HCT116 (cell line): ENCODE measurements at regions not wholly inside any gene's neighbourhood (a gene's known extent, or its start where the extent isn't known, plus 50 kb on each side); places are given as distances from the start of the nearest gene placed in this dataset.
A peak's percentile ranks its signal among the peaks of the same experiment; 100 is the strongest.
"Not testable (repeated sequence)": the region's sequence is repeated elsewhere in the genome, so short reads cannot be mapped to it uniquely, and the experiment has no call there.

ENCODE experiments used
- ATAC-seq: fragments of 200-7000 bp; cut with Tn5 transposase; 2 replicates; pipeline ENCODE4 v1.9.1; 2020; ENCODE audit warnings: mild to moderate bottlenecking, moderate library complexity
- BruUV-seq: library from RNA; stranded (reverse); fragments of 400-500 nt; replicated peaks from 2 replicates; lab custom pipeline; 2021; lab: Mats Ljungman, UMichigan
- CTCF ChIA-PET: fragments of 300-600 bp; sonication (Branson Sonifier 250); formaldehyde crosslinking; loops from one replicate; lab custom pipeline; 2021; ENCODE audit warnings: antibody characterized with exemption; lab: Charles Lee
- POLR2A ChIA-PET: fragments of 300-600, 350-600 bp; sonication (Branson Sonifier 250); formaldehyde crosslinking; loops from one replicate; lab custom pipeline; 2021; ENCODE audit warnings: antibody characterized with exemption; lab: Charles Lee
- RAD21 ChIA-PET, 2 experiments: fragments of 300-600 bp; sonication (Branson Sonifier 250); formaldehyde crosslinking; loops; one replicate each; lab custom pipeline; 2023; ENCODE audit warnings: low total read pairs in 2 of 2; ENCODE audit not compliant: uncharacterized antibody in 2 of 2, unreplicated experiment in 2 of 2, low non-redundant PET in 1 of 2; lab: Charles Lee
- DNase-seq: peaks from one replicate; pipeline ENCODE4 v3.0.0-alpha.2; 2010; ENCODE audit warnings: low read depth, low spot score
- H2AFZ ChIP-seq: fragments of 200-600 bp; shearing (Covaris generic), sonication (generic); 2 replicates; pipeline ENCODE4 v1.6.1; 2017; ENCODE audit warnings: low read depth, mixed run types, mixed read lengths, antibody characterized with exemption, low read length; ENCODE audit not compliant: poor library complexity, severe bottlenecking
- H3K27ac ChIP-seq: 2 replicates; pipeline ENCODE4 v1.5.1; 2012; ENCODE audit warnings: low read depth, low read length
- H3K27me3 ChIP-seq: fragments of 200-600 bp; sonication (generic); 2 replicates; pipeline ENCODE4 v1.6.1; 2016; ENCODE audit warnings: mixed run types, low read length, mixed read lengths; ENCODE audit not compliant: insufficient read depth
- H3K36me3 ChIP-seq, 2 experiments: fragments of 200-500 bp in 1 of 2; fragments of 200-600 bp in 1 of 2; sonication (Bioruptor generic) in 1 of 2; sonication (generic) in 1 of 2; 2 replicates each; pipeline versions ENCODE4 v1.5.1 to v1.6.1; 2014 to 2016; ENCODE audit warnings: low read length in 2 of 2, inconsistent platforms in 1 of 2, mixed read lengths in 1 of 2, mixed run types in 1 of 2; ENCODE audit not compliant: insufficient read depth in 2 of 2, control insufficient read depth in 1 of 2
- H3K4me1 ChIP-seq, 2 experiments: fragments of 200-600 bp in 1 of 2; sonication (generic) in 1 of 2; 2 replicates each; pipeline versions ENCODE4 v1.5.1 to v1.6.1; 2012 to 2017; ENCODE audit warnings: low read length in 2 of 2, inconsistent platforms in 1 of 2, mild to moderate bottlenecking in 1 of 2, mixed read lengths in 1 of 2, mixed run types in 1 of 2, moderate library complexity in 1 of 2; ENCODE audit not compliant: insufficient read depth in 2 of 2, control insufficient read depth in 1 of 2
- H3K4me2 ChIP-seq: fragments of 200-600 bp; sonication (generic); 2 replicates; pipeline ENCODE4 v1.6.1; 2017; ENCODE audit warnings: mixed run types, low read length, mixed read lengths
- H3K4me3 ChIP-seq, 2 experiments: fragments of 200-600 bp in 1 of 2; sonication (generic) in 1 of 2; replicated peaks in 1 of 2; 2 replicates each; pipeline ENCODE4 v1.5.1; 2011 to 2016; ENCODE audit warnings: low read length in 2 of 2, control low read depth in 1 of 2, low read depth in 1 of 2, mild to moderate bottlenecking in 1 of 2, mixed read lengths in 1 of 2, mixed run types in 1 of 2
- H3K79me2 ChIP-seq: fragments of 200-600 bp; sonication (generic); 2 replicates; pipeline ENCODE4 v1.6.1; 2017; ENCODE audit warnings: mild to moderate bottlenecking, mixed run types, low read length, moderate library complexity, mixed read lengths; ENCODE audit not compliant: insufficient read depth
- H3K9ac ChIP-seq: fragments of 200-600 bp; sonication (generic); 2 replicates; pipeline ENCODE4 v1.6.1; 2016; ENCODE audit warnings: low read length, mixed read lengths
- H3K9me2 ChIP-seq: fragments of 200-600 bp; sonication (generic), shearing (Covaris generic); 2 replicates; pipeline ENCODE4 v1.6.1; 2017; ENCODE audit warnings: mixed run types, mild to moderate bottlenecking, moderate library complexity; ENCODE audit not compliant: insufficient read depth
- H3K9me3 ChIP-seq, 2 experiments: fragments of 200-500 bp in 1 of 2; fragments of 200-600 bp in 1 of 2; sonication (Bioruptor generic) in 1 of 2; sonication (generic) in 1 of 2; 2 replicates each; pipeline ENCODE4 v1.6.1; 2014 to 2017; ENCODE audit warnings: low read length in 2 of 2, mixed read lengths in 2 of 2, inconsistent platforms in 1 of 2, low read depth in 1 of 2, mild to moderate bottlenecking in 1 of 2, mixed run types in 1 of 2, moderate library complexity in 1 of 2; ENCODE audit not compliant: control insufficient read depth in 1 of 2, insufficient read depth in 1 of 2
- H4K20me1 ChIP-seq: fragments of 200-600 bp; sonication (generic), shearing (Covaris generic); 2 replicates; pipeline ENCODE4 v1.6.1; 2017; ENCODE audit warnings: mixed run types, mild to moderate bottlenecking, moderate library complexity; ENCODE audit not compliant: insufficient read depth
- ATF3 ChIP-seq: IDR thresholded peaks from 2 replicates; pipeline ENCODE4 v1.6.1; 2012
- CBX3 ChIP-seq: IDR thresholded peaks from 2 replicates; pipeline ENCODE4 v1.6.1; 2012; ENCODE audit warnings: low read depth
- POLR2A ChIP-seq: IDR thresholded peaks from 2 replicates; pipeline ENCODE4 v1.7.0; 2011; ENCODE audit warnings: borderline replicate concordance; ENCODE audit not compliant: insufficient read depth, insufficient read length; ENCODE audit errors: extremely low read depth
- POLR2AphosphoS5 ChIP-seq: IDR thresholded peaks from 2 replicates; pipeline ENCODE4 v1.6.1; 2011; ENCODE audit warnings: mild to moderate bottlenecking, low read depth, low read length, moderate library complexity
- SIN3A ChIP-seq: IDR thresholded peaks from 2 replicates; pipeline ENCODE4 v1.6.1; 2012; ENCODE audit warnings: low read depth
- SRF ChIP-seq: IDR thresholded peaks from 2 replicates; pipeline ENCODE4 v1.6.1; 2012; ENCODE audit warnings: low read depth
- TCF7L2 ChIP-seq: IDR thresholded peaks from 2 replicates; pipeline ENCODE4 v1.7.0; 2011; ENCODE audit warnings: borderline replicate concordance, inconsistent platforms; ENCODE audit not compliant: insufficient read depth, insufficient read length; ENCODE audit errors: extremely low read depth
- intact Hi-C: fragments of 100-400 bp; cut with micrococcal nuclease; formaldehyde crosslinking; loops from 2 replicates; pipeline ENCODE4 v1.10.0; 2022

GRCh38 chr6:130644175-130644574, 183.0 kb upstream of the SMLR1 start:
- Histone ChIP-seq H3K9me3 (no peaks in the 10 kb centered on the region; a peak in 1 of 4 replicates), H3K79me2 (no peaks in the 10 kb centered on the region), H3K27me3 (no peaks in the 10 kb centered on the region), H3K9ac (no peak overlapping the region), H3K36me3 (no peaks in the 10 kb centered on the region), H3K4me3 (no peak overlapping the region), H3K9me2 (no peaks in the 10 kb centered on the region), H3K27ac (no peak overlapping the region), H3K4me2 (no peak overlapping the region), H4K20me1 (no peaks in the 10 kb centered on the region), H3K4me1 (no peaks in the 10 kb centered on the region), H2AFZ (no peak overlapping the region)
- ATAC-seq, result no peak
- TF ChIP-seq SIN3A (no peak), TCF7L2 (no peak), ATF3 (no peak), SRF (no peak), POLR2AphosphoS5 (no peak), POLR2A (no peak)
- ChIA-PET RAD21 (no interaction called here), POLR2A (no interaction called here), CTCF (no interaction called here)
- DNase-seq, result no peak
- intact Hi-C loops, result no loop called here
- no TSS peak for BruUV-seq

GRCh38 chr6:130644769-130645168, 182.4 kb upstream of the SMLR1 start:
- H4K20me1 ChIP-seq, POLR2A ChIA-PET, intact Hi-C loops, DNase-seq, H3K4me2 ChIP-seq, H3K9me2 ChIP-seq, CTCF ChIA-PET, H3K9ac ChIP-seq, ATAC-seq, BruUV-seq, H3K4me1 ChIP-seq, H3K27ac ChIP-seq, RAD21 ChIA-PET, H2AFZ ChIP-seq, H3K9me3 ChIP-seq, H3K4me3 ChIP-seq, H3K79me2 ChIP-seq, H3K36me3 ChIP-seq, H3K27me3 ChIP-seq: not testable (repeated sequence)
- peak; percentile 82; the same call in 1 of the 2 replicates for TF ChIP-seq CBX3
